ENCODE measurements at regions not wholly inside any gene's neighbourhood (a gene's known extent, or its start where the extent isn't known, plus 50 kb on each side); places are given as distances from the start of the nearest gene placed in this dataset.
"Not testable (repeated sequence)": the region's sequence is repeated elsewhere in the genome, so short reads cannot be mapped to it uniquely, and the experiment has no call there.

GRCh38 chr15:32342772-32343199 is 60.3 kb downstream of the GOLGA8K start:
- peak; percentile 30 for DNase-seq

- DNase-seq: not testable (repeated sequence)
Observed at GRCh38 chr15:32342268-32342667, 60.8 kb downstream of the GOLGA8K start.

GRCh38 chr15:32341530-32341929 is 61.6 kb downstream of the GOLGA8K start:
- DNase-seq: not testable (repeated sequence)

- not testable (repeated sequence) for DNase-seq
Observed at GRCh38 chr15:32336804-32337203, 66.3 kb downstream of the GOLGA8K start.

- DNase-seq: not testable (repeated sequence)
Observed at GRCh38 chr15:32323353-32323752, 79.7 kb downstream of the GOLGA8K start.

- DNase-seq: not testable (repeated sequence)
Observed at GRCh38 chr15:32319247-32319646, 83.8 kb downstream of the GOLGA8K start.

- not testable (repeated sequence) for DNase-seq
Observed at GRCh38 chr15:32316482-32316881, 86.6 kb downstream of the GOLGA8K start.

- DNase-seq: not testable (repeated sequence)
Observed at GRCh38 chr15:32315079-32315939, 87.8 kb downstream of the GOLGA8K start.

GRCh38 chr15:32313446-32314209 is 89.5 kb downstream of the GOLGA8K start:
- DNase-seq: not testable (repeated sequence)

- not testable (repeated sequence) for DNase-seq
Observed at GRCh38 chr15:32312721-32313120, 90.4 kb downstream of the GOLGA8K start.

- DNase-seq: not testable (repeated sequence)
Observed at GRCh38 chr15:32307592-32307991, 95.5 kb downstream of the GOLGA8K start.

GRCh38 chr15:32276200-32276830 is 126.8 kb downstream of the GOLGA8K start:
- not testable (repeated sequence) for DNase-seq

- DNase-seq: not testable (repeated sequence)
Observed at GRCh38 chr15:32253958-32254357, 149.1 kb downstream of the GOLGA8K start.

- DNase-seq: not testable (repeated sequence)
Observed at GRCh38 chr15:32249207-32249606, 153.9 kb downstream of the GOLGA8K start.

GRCh38 chr15:32243727-32244126 is 159.4 kb downstream of the GOLGA8K start:
- not testable (repeated sequence) for DNase-seq

GRCh38 chr15:32242780-32243528 is 160.1 kb downstream of the GOLGA8K start:
- not testable (repeated sequence) for DNase-seq

- DNase-seq: not testable (repeated sequence)
Observed at GRCh38 chr15:32227410-32228114, 175.5 kb downstream of the GOLGA8K start.

GRCh38 chr15:32222716-32223115 is 180.4 kb downstream of the GOLGA8K start:
- DNase-seq: no peak

Data from stimulated activated CD8-positive, alpha-beta memory T cell treated with anti-CD3 and anti-CD28 coated beads, Interleukin-4, amount 100 ng/mL, for 48 hours (primary cell).